ENCODE measurements at regions not wholly inside any gene's neighbourhood (a gene's known extent, or its start where the extent isn't known, plus 50 kb on each side); places are given as distances from the start of the nearest gene placed in this dataset.

GRCh38 chr1:224863486-224863885, 66.0 kb upstream of the DNAH14 start:
- H3K27ac ChIP-seq, result no peak overlapping the region
- no peaks in the 10 kb centered on the region for H3K79me2 ChIP-seq (ENCODE audit: insufficient read depth)
- no peak overlapping the region for H3K4me2 ChIP-seq (ENCODE audit: unreplicated experiment)
- no peaks in the 10 kb centered on the region for H3K4me1 ChIP-seq (ENCODE audit: insufficient read depth)
- H3K36me3 ChIP-seq (ENCODE audit: low read depth), result no peaks in the 10 kb centered on the region
- TF ChIP-seq EZH2 (IDR thresholded peaks at IDR 0.05; ENCODE audit: insufficient read depth, poor library complexity, severe bottlenecking) (no peak), EZH2phosphoT487 (IDR thresholded peaks at IDR 0.05; ENCODE audit: insufficient read depth, low read depth) (no peak)
- H3K9me2 ChIP-seq (ENCODE audit: insufficient read depth), result no peaks in the 10 kb centered on the region
- H3K9ac ChIP-seq, result no peak overlapping the region
- no peak overlapping the region for H2AFZ ChIP-seq
- no peak overlapping the region for H3K4me3 ChIP-seq
- DNase-seq, result no peak
- H3F3A ChIP-seq (ENCODE audit: insufficient read depth), result peaks cover 7% of the 10 kb centered on the region; the same call in 1 of the 2 replicates
- in situ Hi-C loops (cut with MboI), result no loop called here
- no peaks in the 10 kb centered on the region for H4K20me1 ChIP-seq (ENCODE audit: insufficient read depth)
- H3K27me3 ChIP-seq (replicated peaks; ENCODE audit: insufficient read depth), result peaks cover 17% of the 10 kb centered on the region; the same call in 1 of the 2 replicates
- 49 to 57% methylated on average over 2 of the region's 2 CpGs for WGBS, 2 experiments (ENCODE audit: low coverage in 1 of 2, low lambda C conversion rate in 2 of 2, missing lambda C conversion rate in 2 of 2)
- no peaks in the 10 kb centered on the region for H3K9me3 ChIP-seq (ENCODE audit: low read depth)

GRCh38 chr1:224864006-224864405, 65.5 kb upstream of the DNAH14 start:
- Histone ChIP-seq H3K79me2 (ENCODE audit: insufficient read depth) (no peaks in the 10 kb centered on the region), H3K27ac (no peak overlapping the region), H3K4me3 (no peak overlapping the region), H4K20me1 (ENCODE audit: insufficient read depth) (no peaks in the 10 kb centered on the region), H3K36me3 (ENCODE audit: low read depth) (no peaks in the 10 kb centered on the region), H3K9ac (no peak overlapping the region), H3F3A (ENCODE audit: insufficient read depth) (peaks cover 7% of the 10 kb centered on the region; the same call in 1 of the 2 replicates), H3K27me3 (replicated peaks; ENCODE audit: insufficient read depth) (peaks cover 11% of the 10 kb centered on the region; the same call in 1 of the 2 replicates), H3K4me2 (ENCODE audit: unreplicated experiment) (no peak overlapping the region), H2AFZ (no peak overlapping the region), H3K9me2 (ENCODE audit: insufficient read depth) (no peaks in the 10 kb centered on the region), H3K4me1 (ENCODE audit: insufficient read depth) (no peaks in the 10 kb centered on the region), H3K9me3 (ENCODE audit: low read depth) (no peaks in the 10 kb centered on the region)
- WGBS, 2 experiments (ENCODE audit: low coverage in 1 of 2, low lambda C conversion rate in 2 of 2, missing lambda C conversion rate in 2 of 2), result 47 to 71% methylated on average over 2 of the region's 2 CpGs
- peak; percentile 44 for DNase-seq
- no peak for TF ChIP-seq EZH2 (IDR thresholded peaks at IDR 0.05; ENCODE audit: insufficient read depth, poor library complexity, severe bottlenecking)
- TF ChIP-seq EZH2phosphoT487 (IDR thresholded peaks at IDR 0.05; ENCODE audit: insufficient read depth, low read depth), result no peak
- in situ Hi-C loops (cut with MboI), result no loop called here

DNA sequence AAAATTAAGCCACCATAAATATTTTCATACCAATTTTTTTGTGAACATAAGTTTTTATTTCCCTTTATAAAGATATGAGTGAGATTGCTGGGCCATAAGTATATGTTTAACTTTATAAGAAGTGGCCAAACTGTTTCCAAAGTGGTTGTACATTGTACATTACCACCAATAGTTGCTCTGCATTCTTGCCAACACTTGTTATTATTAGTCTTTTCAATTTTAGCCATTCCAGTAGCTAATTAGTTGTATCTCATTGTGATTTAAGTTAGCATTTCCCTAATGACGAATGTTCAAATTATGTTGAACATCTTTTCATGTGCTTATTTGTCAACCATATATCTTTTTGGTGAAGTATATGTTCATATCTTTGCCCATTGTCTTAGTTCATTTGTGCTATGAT, 64.0 kb upstream of the DNAH14 start:
- Histone ChIP-seq H3K9me3 (ENCODE audit: low read depth) (no peaks in the 10 kb centered on the region), H3F3A (ENCODE audit: insufficient read depth) (peaks cover 7% of the 10 kb centered on the region; the same call in 1 of the 2 replicates), H3K4me2 (ENCODE audit: unreplicated experiment) (no peak overlapping the region), H3K9ac (no peak overlapping the region), H2AFZ (no peak overlapping the region), H3K4me1 (ENCODE audit: insufficient read depth) (no peaks in the 10 kb centered on the region), H3K4me3 (no peak overlapping the region), H3K9me2 (ENCODE audit: insufficient read depth) (no peaks in the 10 kb centered on the region), H4K20me1 (ENCODE audit: insufficient read depth) (no peaks in the 10 kb centered on the region), H3K27ac (no peak overlapping the region), H3K36me3 (ENCODE audit: low read depth) (no peaks in the 10 kb centered on the region), H3K79me2 (ENCODE audit: insufficient read depth) (no peaks in the 10 kb centered on the region), H3K27me3 (replicated peaks; ENCODE audit: insufficient read depth) (peaks cover 3% of the 10 kb centered on the region; the same call in 1 of the 2 replicates)
- TF ChIP-seq EZH2 (IDR thresholded peaks at IDR 0.05; ENCODE audit: insufficient read depth, poor library complexity, severe bottlenecking), result no peak
- TF ChIP-seq EZH2phosphoT487 (IDR thresholded peaks at IDR 0.05; ENCODE audit: insufficient read depth, low read depth), result no peak
- no peak for DNase-seq
- 25 to 43% methylated on average over 1 of the region's 1 CpG for WGBS, 2 experiments (ENCODE audit: low coverage in 1 of 2, low lambda C conversion rate in 2 of 2, missing lambda C conversion rate in 2 of 2)
- in situ Hi-C loops (cut with MboI), result no loop called here

DNA sequence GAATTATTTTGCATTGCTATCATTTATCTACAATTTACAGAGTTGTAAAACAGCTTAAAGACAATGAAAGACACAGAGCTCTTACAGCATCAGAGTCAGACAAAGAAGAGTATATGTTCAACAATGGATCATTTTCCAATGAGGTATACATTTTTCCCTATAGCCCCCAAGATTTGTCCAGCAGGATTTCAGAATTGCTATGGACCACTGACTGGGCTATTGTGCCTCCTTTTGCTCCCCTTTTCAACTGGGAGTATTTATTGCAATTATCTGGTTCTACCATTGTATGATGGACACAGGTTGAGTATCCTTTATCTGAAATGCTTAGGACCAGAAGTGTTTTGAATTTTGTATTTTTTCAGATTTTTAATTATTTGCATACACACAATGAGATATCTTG, 62.5 kb upstream of the DNAH14 start:
- no peak overlapping the region for H2AFZ ChIP-seq
- no peaks in the 10 kb centered on the region for H3K79me2 ChIP-seq (ENCODE audit: insufficient read depth)
- no peak for DNase-seq
- peaks cover 7% of the 10 kb centered on the region; the same call in 1 of the 2 replicates for H3F3A ChIP-seq (ENCODE audit: insufficient read depth)
- no peak overlapping the region for H3K9ac ChIP-seq
- no peak overlapping the region for H3K27ac ChIP-seq
- H3K4me3 ChIP-seq, result no peak overlapping the region
- no peaks in the 10 kb centered on the region for H3K4me1 ChIP-seq (ENCODE audit: insufficient read depth)
- H3K4me2 ChIP-seq (ENCODE audit: unreplicated experiment), result no peak overlapping the region
- H3K9me3 ChIP-seq (ENCODE audit: low read depth), result no peaks in the 10 kb centered on the region
- in situ Hi-C loops (cut with MboI), result no loop called here
- no peaks in the 10 kb centered on the region for H3K27me3 ChIP-seq (replicated peaks; ENCODE audit: insufficient read depth)
- H3K9me2 ChIP-seq (ENCODE audit: insufficient read depth), result no peaks in the 10 kb centered on the region
- no peaks in the 10 kb centered on the region for H3K36me3 ChIP-seq (ENCODE audit: low read depth)
- TF ChIP-seq EZH2 (IDR thresholded peaks at IDR 0.05; ENCODE audit: insufficient read depth, poor library complexity, severe bottlenecking), result no peak
- no peaks in the 10 kb centered on the region for H4K20me1 ChIP-seq (ENCODE audit: insufficient read depth)

GRCh38 chr1:224867715-224868114, 61.8 kb upstream of the DNAH14 start:
- Histone ChIP-seq H4K20me1 (ENCODE audit: insufficient read depth) (no peaks in the 10 kb centered on the region), H3K27me3 (replicated peaks; ENCODE audit: insufficient read depth) (no peaks in the 10 kb centered on the region), H3K4me1 (ENCODE audit: insufficient read depth) (no peaks in the 10 kb centered on the region), H3K9me2 (ENCODE audit: insufficient read depth) (no peaks in the 10 kb centered on the region), H3K36me3 (ENCODE audit: low read depth) (no peaks in the 10 kb centered on the region), H3K9me3 (ENCODE audit: low read depth) (no peaks in the 10 kb centered on the region), H3K4me2 (ENCODE audit: unreplicated experiment) (no peak overlapping the region), H3K27ac (no peak overlapping the region), H3K9ac (no peak overlapping the region), H3K4me3 (no peak overlapping the region), H3K79me2 (ENCODE audit: insufficient read depth) (no peaks in the 10 kb centered on the region), H3F3A (ENCODE audit: insufficient read depth) (peaks cover 7% of the 10 kb centered on the region; the same call in 1 of the 2 replicates), H2AFZ (no peak overlapping the region)
- DNase-seq, result peak; percentile 16
- TF ChIP-seq EZH2phosphoT487 (IDR thresholded peaks at IDR 0.05; ENCODE audit: insufficient read depth, low read depth), result no peak
- TF ChIP-seq EZH2 (IDR thresholded peaks at IDR 0.05; ENCODE audit: insufficient read depth, poor library complexity, severe bottlenecking), result no peak
- in situ Hi-C loops (cut with MboI), result no loop called here

Measured in GM23248 (cell line).